Retinal pigment epithelial cell (primary cell): ENCODE measurements at regions not wholly inside any gene's neighbourhood (a gene's known extent, or its start where the extent isn't known, plus 50 kb on each side); places are given as distances from the start of the nearest gene placed in this dataset.
A peak's percentile ranks its signal among the peaks of the same experiment; 100 is the strongest.

Experiments
- DNase-seq: peaks from one replicate; pipeline ENCODE4 v3.0.0-alpha.2; 2010; ENCODE audit warnings: low read depth
- H3K4me3 ChIP-seq: 2 replicates; pipeline ENCODE4 v1.5.1; 2011; ENCODE audit warnings: mild to moderate bottlenecking, low read length, control low read depth, moderate library complexity
- CTCF ChIP-seq: conservative IDR thresholded peaks from 2 replicates; pipeline ENCODE4 v1.5.1; 2011; ENCODE audit warnings: low read depth, low read length, control low read depth, inconsistent platforms

- peak; percentile 95 for DNase-seq
- H3K4me3 ChIP-seq = no peak overlapping the region
- TF ChIP-seq CTCF = no peak
Measured at GRCh38 chr12:29882846-29883245, 99.1 kb upstream of the TMTC1 start.

GRCh38 chr12:29880987-29881386, 97.2 kb upstream of the TMTC1 start:
- no peak for DNase-seq
- no peak overlapping the region for H3K4me3 ChIP-seq
- TF ChIP-seq CTCF = no peak

- TF ChIP-seq CTCF = no peak
Measured at GRCh38 chr12:29879606-29880308, 96.0 kb upstream of the TMTC1 start.

GRCh38 chr12:29869946-29870345, 86.2 kb upstream of the TMTC1 start:
- DNase-seq = no peak
- no peak for TF ChIP-seq CTCF
- no peak overlapping the region for H3K4me3 ChIP-seq

More at GRCh38 chr12:29879606-29880308, 96.0 kb upstream of the TMTC1 start:
- H3K4me3 ChIP-seq = no peak overlapping the region
- DNase-seq = no peak

GRCh38 chr12:29867823-29868222, 84.1 kb upstream of the TMTC1 start:
- DNase-seq = no peak
- no peak overlapping the region for H3K4me3 ChIP-seq
- TF ChIP-seq CTCF = no peak

GRCh38 chr12:29863665-29864064, 79.9 kb upstream of the TMTC1 start:
- DNase-seq = no peak
- H3K4me3 ChIP-seq = no peak overlapping the region
- no peak for TF ChIP-seq CTCF

- H3K4me3 ChIP-seq = no peak overlapping the region
- no peak for TF ChIP-seq CTCF
- DNase-seq = no peak
Measured at GRCh38 chr12:29858270-29858786, 74.6 kb upstream of the TMTC1 start.
